ENCODE measurements at regions not wholly inside any gene's neighbourhood (a gene's known extent, or its start where the extent isn't known, plus 50 kb on each side); places are given as distances from the start of the nearest gene placed in this dataset.

- Mint-ChIP-seq H3K4me1 (peaks cover 15% of the 10 kb centered on the region), H3K36me3 (no peaks in the 10 kb centered on the region), H3K27ac (peak overlapping the region; percentile 94), H3K9me3 (no peaks in the 10 kb centered on the region), H3K27me3 (no peaks in the 10 kb centered on the region), H3K4me3 (peak overlapping the region; percentile 13)
- DNase-seq = peak; percentile 60
- CTCF ChIA-PET = interaction anchor here (1.2 to 2.6 kb wide), 2 partner anchors 45 to 141 kb away, joined by 7 to 10 read pairs; no protein-coding TSS in a partner anchor
Measured at GRCh38 chr4:36394352-36394903, 113.0 kb downstream of the DTHD1 start.

- Mint-ChIP-seq H3K4me1 (peaks cover 4% of the 10 kb centered on the region), H3K36me3 (no peaks in the 10 kb centered on the region), H3K9me3 (peaks cover 3% of the 10 kb centered on the region), H3K4me3 (no peak overlapping the region), H3K27ac (no peak overlapping the region), H3K27me3 (peaks cover 13% of the 10 kb centered on the region)
- DNase-seq = peak; percentile 67
- CTCF ChIA-PET = interaction anchor here (0.6 to 4.4 kb wide), 33 partner anchors 9 to 990 kb away, joined by 3 to 65 read pairs (median 5); partner anchors contain the start of genes ARAP2 and DTHD1
Measured at GRCh38 chr4:36399762-36400353, 118.4 kb downstream of the DTHD1 start.

GRCh38 chr4:36402008-36402758 lies 120.8 kb downstream of the DTHD1 start:
- H3K4me1 Mint-ChIP-seq = no peaks in the 10 kb centered on the region
- CTCF ChIA-PET = interaction anchor here (0.7 to 4.4 kb wide), 7 partner anchors 15 to 984 kb away, joined by 3 to 56 read pairs (median 3); no protein-coding TSS in a partner anchor
- no peak for DNase-seq
- no peaks in the 10 kb centered on the region for H3K36me3 Mint-ChIP-seq
- H3K4me3 Mint-ChIP-seq = no peak overlapping the region
- peaks cover 13% of the 10 kb centered on the region for H3K27me3 Mint-ChIP-seq
- H3K27ac Mint-ChIP-seq = no peak overlapping the region
- peaks cover 3% of the 10 kb centered on the region for H3K9me3 Mint-ChIP-seq

GRCh38 chr4:36411338-36411737 lies 129.9 kb downstream of the DTHD1 start:
- CTCF ChIA-PET = interaction anchor here (1.5 kb wide), 1 partner anchor 11 kb away, joined by 5 read pairs; no protein-coding TSS in a partner anchor
- H3K36me3 Mint-ChIP-seq = no peaks in the 10 kb centered on the region
- no peaks in the 10 kb centered on the region for H3K9me3 Mint-ChIP-seq
- no peak for DNase-seq
- H3K4me3 Mint-ChIP-seq = no peak overlapping the region
- H3K4me1 Mint-ChIP-seq = no peaks in the 10 kb centered on the region
- H3K27me3 Mint-ChIP-seq = peaks cover 14% of the 10 kb centered on the region
- no peak overlapping the region for H3K27ac Mint-ChIP-seq

- Mint-ChIP-seq H3K36me3 (no peaks in the 10 kb centered on the region), H3K9me3 (no peaks in the 10 kb centered on the region), H3K4me3 (no peak overlapping the region), H3K27ac (no peak overlapping the region), H3K4me1 (no peaks in the 10 kb centered on the region), H3K27me3 (peaks cover 10% of the 10 kb centered on the region)
- CTCF ChIA-PET = interaction anchor here (0.9 to 1.5 kb wide), 3 partner anchors 14 to 976 kb away, joined by 3 to 9 read pairs (median 4); no protein-coding TSS in a partner anchor
- DNase-seq = no peak
Measured at GRCh38 chr4:36414248-36414647, 132.8 kb downstream of the DTHD1 start.

- Mint-ChIP-seq H3K9me3 (no peaks in the 10 kb centered on the region), H3K27me3 (peaks cover 16% of the 10 kb centered on the region), H3K4me1 (no peaks in the 10 kb centered on the region)
Measured at GRCh38 chr4:36417146-36417545, 135.7 kb downstream of the DTHD1 start.

GRCh38 chr4:36420111-36420679 lies 138.8 kb downstream of the DTHD1 start:
- Mint-ChIP-seq H3K27ac (no peak overlapping the region), H3K36me3 (no peaks in the 10 kb centered on the region), H3K4me3 (no peak overlapping the region), H3K9me3 (no peaks in the 10 kb centered on the region), H3K4me1 (no peaks in the 10 kb centered on the region), H3K27me3 (peaks cover 11% of the 10 kb centered on the region)
- no peak for DNase-seq
- CTCF ChIA-PET = no interaction called here

More at GRCh38 chr4:36417146-36417545, 135.7 kb downstream of the DTHD1 start:
- H3K4me3 Mint-ChIP-seq = no peak overlapping the region
- H3K27ac Mint-ChIP-seq = no peak overlapping the region
- DNase-seq = no peak
- CTCF ChIA-PET = no interaction called here
- H3K36me3 Mint-ChIP-seq = no peaks in the 10 kb centered on the region

- no peak for DNase-seq
- CTCF ChIA-PET = no interaction called here
- Mint-ChIP-seq H3K9me3 (no peaks in the 10 kb centered on the region), H3K36me3 (no peaks in the 10 kb centered on the region), H3K27me3 (peaks cover 11% of the 10 kb centered on the region), H3K4me3 (no peak overlapping the region), H3K4me1 (no peaks in the 10 kb centered on the region), H3K27ac (no peak overlapping the region)
Measured at GRCh38 chr4:36422607-36423006, 141.2 kb downstream of the DTHD1 start.

- Mint-ChIP-seq H3K4me3 (no peak overlapping the region), H3K9me3 (no peaks in the 10 kb centered on the region), H3K27ac (no peak overlapping the region), H3K36me3 (no peaks in the 10 kb centered on the region), H3K4me1 (no peaks in the 10 kb centered on the region), H3K27me3 (no peaks in the 10 kb centered on the region)
- DNase-seq = no peak
- CTCF ChIA-PET = no interaction called here
Measured at GRCh38 chr4:36426741-36427140, 145.3 kb downstream of the DTHD1 start.

- Mint-ChIP-seq H3K4me3 (no peak overlapping the region), H3K27ac (no peak overlapping the region), H3K27me3 (peaks cover under 1% of the 10 kb centered on the region), H3K4me1 (no peaks in the 10 kb centered on the region), H3K36me3 (no peaks in the 10 kb centered on the region), H3K9me3 (no peaks in the 10 kb centered on the region)
- no peak for DNase-seq
- CTCF ChIA-PET = interaction anchor here (1.1 kb wide), 1 partner anchor 14 kb away, joined by 3 read pairs; no protein-coding TSS in a partner anchor
Measured at GRCh38 chr4:36427696-36428095, 146.3 kb downstream of the DTHD1 start.

GRCh38 chr4:36432586-36432985 lies 151.2 kb downstream of the DTHD1 start:
- peaks cover 3% of the 10 kb centered on the region for H3K27me3 Mint-ChIP-seq
- H3K4me3 Mint-ChIP-seq = no peak overlapping the region
- CTCF ChIA-PET = no interaction called here
- H3K36me3 Mint-ChIP-seq = no peaks in the 10 kb centered on the region
- no peak overlapping the region for H3K27ac Mint-ChIP-seq
- H3K4me1 Mint-ChIP-seq = no peaks in the 10 kb centered on the region
- no peak for DNase-seq
- H3K9me3 Mint-ChIP-seq = peaks cover 3% of the 10 kb centered on the region

GRCh38 chr4:36439556-36439955 lies 158.1 kb downstream of the DTHD1 start:
- Mint-ChIP-seq H3K4me1 (no peaks in the 10 kb centered on the region), H3K4me3 (no peak overlapping the region), H3K27ac (no peak overlapping the region), H3K9me3 (peaks cover 6% of the 10 kb centered on the region), H3K36me3 (no peaks in the 10 kb centered on the region), H3K27me3 (no peaks in the 10 kb centered on the region)
- CTCF ChIA-PET = no interaction called here
- no peak for DNase-seq

GRCh38 chr4:36445480-36445879 lies 164.1 kb downstream of the DTHD1 start:
- DNase-seq = no peak
- Mint-ChIP-seq H3K4me3 (no peak overlapping the region), H3K27me3 (peaks cover 3% of the 10 kb centered on the region), H3K4me1 (no peaks in the 10 kb centered on the region), H3K36me3 (no peaks in the 10 kb centered on the region), H3K27ac (no peak overlapping the region), H3K9me3 (no peaks in the 10 kb centered on the region)
- CTCF ChIA-PET = interaction anchor here (1.0 kb wide), 1 partner anchor 939 kb away, joined by 4 read pairs; no protein-coding TSS in a partner anchor

- H3K4me1 Mint-ChIP-seq = no peaks in the 10 kb centered on the region
- no peaks in the 10 kb centered on the region for H3K36me3 Mint-ChIP-seq
- H3K27me3 Mint-ChIP-seq = peaks cover 3% of the 10 kb centered on the region
- CTCF ChIA-PET = no interaction called here
- no peak overlapping the region for H3K27ac Mint-ChIP-seq
- no peak for DNase-seq
- no peak overlapping the region for H3K4me3 Mint-ChIP-seq
- no peaks in the 10 kb centered on the region for H3K9me3 Mint-ChIP-seq
Measured at GRCh38 chr4:36446275-36446674, 164.9 kb downstream of the DTHD1 start.
